NCI-H146 treated with DMSO at 0.1 percent for 48 hours (cell line): ENCODE measurements at regions not wholly inside any gene's neighbourhood (a gene's known extent, or its start where the extent isn't known, plus 50 kb on each side); places are given as distances from the start of the nearest gene placed in this dataset.
"Not testable (repeated sequence)": the region's sequence is repeated elsewhere in the genome, so short reads cannot be mapped to it uniquely, and the experiment has no call there.

Experiments used
- DNase-seq: peaks from one replicate; lab custom pipeline; 2025; ENCODE audit not compliant: unreplicated experiment; lab: John Stamatoyannopoulos, UW

GRCh38 chr16:13791095-13791494, 128.9 kb upstream of the ERCC4 start:
- DNase-seq = no peak

DNA sequence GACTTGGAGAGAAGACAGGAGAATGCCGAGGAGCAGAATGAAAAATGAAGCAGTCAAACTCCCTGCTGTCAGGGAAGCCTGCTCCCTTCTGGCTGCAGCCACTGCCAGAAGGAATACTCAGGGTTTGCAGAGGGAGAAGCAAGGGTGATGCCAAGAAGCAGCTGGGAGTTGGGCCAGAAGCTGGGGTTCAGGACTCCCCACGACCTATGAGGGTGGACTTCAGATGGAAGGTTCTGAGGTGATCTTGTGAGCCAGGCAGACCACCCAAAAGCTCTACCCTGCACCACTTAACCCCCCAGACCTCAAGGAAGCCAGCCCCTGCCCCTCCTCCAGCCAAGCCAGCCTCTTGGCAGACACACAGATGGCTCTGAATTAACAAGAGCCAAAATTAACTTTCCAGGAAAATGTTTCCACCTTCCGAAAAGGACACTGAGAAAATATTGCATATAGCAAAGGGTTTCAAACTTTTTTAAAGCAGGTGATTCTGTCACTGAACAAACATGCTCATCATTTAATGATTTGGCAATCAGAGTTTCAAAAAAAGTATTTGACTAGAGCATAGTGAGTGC, 126.0 kb upstream of the ERCC4 start:
- DNase-seq = no peak

DNA sequence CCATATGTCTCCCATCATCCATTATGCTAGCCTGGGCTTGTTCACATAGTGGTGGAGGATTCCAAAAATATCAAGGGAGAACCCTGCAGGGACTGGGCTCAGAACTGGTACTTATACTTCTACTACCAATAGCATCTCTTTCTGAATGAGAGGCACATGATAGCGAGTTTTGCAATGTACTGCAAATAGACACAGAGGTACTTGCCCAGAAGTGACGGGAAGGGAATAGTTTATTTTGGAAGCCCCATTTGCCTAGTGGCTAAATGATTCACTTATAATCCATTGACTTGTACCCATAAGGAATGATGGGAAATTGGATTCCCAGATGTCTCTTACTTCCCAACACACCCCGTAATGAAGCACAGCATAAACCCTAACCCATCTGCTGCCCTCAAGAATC, 124.8 kb upstream of the ERCC4 start:
- no peak for DNase-seq

GRCh38 chr16:13797718-13798117, 122.2 kb upstream of the ERCC4 start:
- no peak for DNase-seq

DNA sequence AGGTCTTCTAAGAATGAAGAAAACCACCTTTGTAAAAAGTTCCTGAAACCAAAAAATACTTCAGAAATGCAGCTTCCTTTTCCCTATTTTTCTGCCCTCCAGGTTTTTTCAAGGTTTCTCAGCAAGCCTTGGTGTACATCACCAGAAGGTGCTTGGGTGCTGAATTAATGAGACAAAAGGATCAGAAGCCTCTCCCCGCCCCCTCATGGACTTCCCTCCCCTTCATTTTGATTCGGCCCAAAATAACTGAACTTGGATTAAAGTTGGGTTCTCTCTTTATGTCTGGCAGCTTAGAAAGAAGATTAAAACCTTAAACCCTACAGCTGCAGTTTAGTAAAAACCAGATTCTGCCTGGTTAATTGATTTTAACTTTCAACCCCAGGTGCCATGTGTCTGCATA, 121.7 kb upstream of the ERCC4 start:
- no peak for DNase-seq

- no peak for DNase-seq
Measured at GRCh38 chr16:13803974-13804373, 116.0 kb upstream of the ERCC4 start.

DNA sequence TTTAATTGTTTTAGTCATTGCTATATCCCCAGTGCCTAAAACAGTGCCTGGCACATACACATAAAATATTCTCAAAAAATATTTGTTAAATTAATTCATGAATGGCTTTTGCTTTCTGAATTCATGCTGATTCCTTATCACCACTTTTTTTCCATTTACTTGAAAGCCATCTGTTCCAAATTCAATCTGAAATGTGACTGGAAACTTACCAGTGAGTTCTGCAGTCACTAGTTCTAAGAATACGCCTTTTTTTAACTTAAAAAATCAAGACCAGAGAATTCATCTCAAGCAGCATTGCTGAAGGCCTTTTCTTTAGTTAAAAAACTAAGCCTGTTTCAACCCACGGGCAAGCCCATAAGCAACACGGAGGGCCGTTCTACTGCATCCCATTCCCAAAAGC, 114.0 kb upstream of the ERCC4 start:
- no peak for DNase-seq

GRCh38 chr16:13806671-13807070, 113.3 kb upstream of the ERCC4 start:
- DNase-seq = no peak

GRCh38 chr16:13808102-13808501, 111.9 kb upstream of the ERCC4 start:
- DNase-seq = no peak

GRCh38 chr16:13809765-13810164, 110.2 kb upstream of the ERCC4 start:
- DNase-seq = no peak

- DNase-seq = no peak
Measured at GRCh38 chr16:13811834-13812233, 108.1 kb upstream of the ERCC4 start.

DNA sequence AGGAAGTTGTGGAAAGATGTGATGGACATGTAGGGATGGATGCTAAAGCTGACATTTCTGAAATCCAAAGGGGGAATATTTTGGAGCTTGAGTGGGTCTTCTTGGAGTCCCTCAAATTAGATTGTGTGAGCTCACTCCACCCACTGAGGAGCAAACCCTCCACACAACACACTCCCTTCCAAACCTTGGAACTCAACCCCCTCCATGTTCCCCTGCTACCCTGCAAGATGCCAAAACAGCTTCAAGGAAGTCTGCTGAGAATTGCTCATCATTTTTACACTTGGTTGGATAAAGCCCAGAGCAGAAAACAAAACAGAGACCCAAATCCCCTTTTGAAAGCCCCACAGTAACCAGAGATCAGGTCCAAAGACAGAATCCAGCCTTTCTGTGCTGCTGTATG, 103.3 kb upstream of the ERCC4 start:
- no peak for DNase-seq

DNA sequence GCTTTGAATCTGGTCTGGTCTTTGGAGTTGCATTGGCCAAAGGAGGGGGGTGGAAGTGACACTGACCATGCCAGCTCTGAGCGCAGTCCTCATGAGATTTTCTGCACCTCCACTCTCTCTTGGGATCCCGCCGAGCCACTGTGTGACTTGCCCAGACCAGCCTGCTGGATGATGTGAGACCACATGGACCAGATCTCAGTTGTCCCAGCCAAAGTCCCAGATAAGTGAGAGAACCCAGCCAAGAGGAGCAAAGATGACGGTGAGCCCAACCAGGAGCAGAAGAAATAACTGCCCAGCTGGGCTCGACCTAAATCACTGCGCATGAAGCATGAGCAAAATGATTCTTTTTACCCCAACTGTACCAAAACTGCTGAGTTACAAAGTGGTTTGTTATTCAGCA, 96.5 kb upstream of the ERCC4 start:
- no peak for DNase-seq

- DNase-seq = no peak
Measured at GRCh38 chr16:13829697-13830299, 90.2 kb upstream of the ERCC4 start.

DNA sequence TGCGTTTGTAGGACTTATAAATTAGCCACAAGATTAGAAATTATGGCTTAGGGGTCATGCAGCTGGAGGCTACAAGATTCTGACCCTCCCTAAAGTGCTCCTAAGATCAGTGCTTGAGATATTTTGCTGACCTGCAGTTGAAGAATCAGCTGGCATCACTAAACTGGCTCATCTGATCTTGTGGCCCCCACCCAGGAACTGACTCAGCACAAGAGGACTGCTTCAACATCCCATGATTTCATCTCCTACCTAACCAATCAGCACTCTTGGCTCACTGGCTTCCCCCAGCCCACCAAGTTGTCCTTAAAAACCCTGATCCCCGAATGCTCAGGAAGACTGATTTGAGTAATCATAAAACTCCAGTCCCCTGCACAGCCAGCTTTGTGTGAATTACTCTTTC, 86.4 kb upstream of the ERCC4 start:
- DNase-seq = no peak

DNA sequence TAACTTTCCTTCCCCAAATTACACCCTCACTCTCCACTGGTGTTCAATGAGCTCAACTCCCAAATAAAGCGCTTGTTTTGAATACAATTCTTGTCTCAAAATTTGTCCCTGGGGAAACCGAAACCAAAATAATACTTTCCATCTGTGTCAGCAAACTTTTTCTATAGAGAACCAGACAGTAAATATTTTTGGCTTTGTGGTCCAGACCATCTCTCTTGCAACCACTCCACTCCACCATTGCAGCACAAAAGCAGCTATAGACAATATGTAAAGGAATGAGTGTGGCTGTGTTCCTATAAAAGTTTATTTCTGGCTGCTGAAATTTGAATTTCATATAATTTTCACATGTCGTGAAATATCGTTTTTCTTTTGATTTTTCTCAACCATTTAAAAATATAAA, 84.6 kb upstream of the ERCC4 start:
- no peak for DNase-seq

- no peak for DNase-seq
Measured at GRCh38 chr16:13835935-13836730, 83.8 kb upstream of the ERCC4 start.

GRCh38 chr16:13838401-13839190, 81.4 kb upstream of the ERCC4 start:
- DNase-seq = no peak

DNA sequence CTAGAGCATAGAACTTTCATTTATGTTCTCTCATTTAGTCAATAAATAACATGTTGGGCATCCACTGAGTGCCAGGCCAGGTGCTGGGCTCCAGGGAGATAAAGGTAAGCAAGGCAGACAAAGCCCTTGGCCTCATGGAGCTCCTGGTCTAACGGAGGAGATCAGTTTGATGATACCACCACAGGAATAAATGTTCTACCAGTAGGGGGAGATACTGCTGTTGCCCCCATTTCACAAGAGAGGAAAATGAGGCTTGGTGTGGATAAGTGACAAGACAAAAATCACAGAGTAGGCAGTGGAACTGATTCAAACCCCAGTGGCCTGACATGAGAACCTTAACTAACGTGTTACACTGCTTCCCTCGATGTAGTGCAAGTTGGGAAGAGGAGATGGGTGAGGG, 80.4 kb upstream of the ERCC4 start:
- no peak for DNase-seq

DNA sequence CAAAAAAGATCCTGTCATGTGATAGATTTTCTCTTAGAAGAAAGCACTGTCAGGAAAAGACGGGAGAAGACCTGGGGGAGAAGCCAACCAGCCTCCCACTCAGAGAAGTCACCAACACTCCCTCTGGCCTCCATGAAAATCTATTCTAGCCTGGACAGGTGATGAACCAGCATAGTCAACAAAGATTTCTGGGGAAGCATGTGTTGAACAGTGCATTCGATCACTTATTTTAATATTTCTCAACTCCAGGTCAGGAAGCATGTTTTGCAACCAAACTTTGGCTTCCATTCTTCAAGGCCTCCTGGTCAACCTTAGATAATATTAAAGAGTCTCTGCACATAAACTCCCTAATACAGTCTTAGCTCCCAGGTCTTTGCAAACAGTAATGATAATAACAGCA, 74.7 kb upstream of the ERCC4 start:
- DNase-seq = no peak

- no peak for DNase-seq
Measured at GRCh38 chr16:13848795-13849194, 71.2 kb upstream of the ERCC4 start.

DNA sequence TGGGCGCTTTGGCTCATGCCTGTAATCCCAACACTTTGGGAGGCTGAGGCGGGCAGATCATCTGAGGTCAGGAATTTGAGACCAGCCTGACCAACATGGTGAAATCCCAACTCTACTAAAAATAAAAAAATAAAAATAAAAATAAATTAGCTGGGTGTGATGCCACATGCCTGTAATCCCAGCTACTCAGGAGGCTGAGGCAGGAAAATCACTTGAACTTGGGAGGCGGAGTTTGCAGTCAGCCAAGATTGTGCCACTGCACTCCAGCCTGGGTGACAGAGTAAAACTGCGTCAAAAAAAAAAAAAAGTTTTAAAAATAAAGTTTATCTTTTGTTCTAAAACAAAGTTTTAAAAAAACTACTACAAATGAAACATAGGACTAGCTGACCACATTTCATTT, 69.8 kb upstream of the ERCC4 start:
- DNase-seq = not testable (repeated sequence)
